Activated CD8-positive, alpha-beta memory T cell treated with anti-CD3 and anti-CD28 coated beads, Interleukin-2, amount 50 U/mL, for 1 hour (primary cell): ENCODE measurements at regions not wholly inside any gene's neighbourhood (a gene's known extent, or its start where the extent isn't known, plus 50 kb on each side); places are given as distances from the start of the nearest gene placed in this dataset.
"Not testable (repeated sequence)": the region's sequence is repeated elsewhere in the genome, so short reads cannot be mapped to it uniquely, and the experiment has no call there.

Experiments used
- DNase-seq: peaks from one replicate; pipeline ENCODE4 v3.0.0-alpha.2; 2020; ENCODE audit errors: extremely low read depth

DNA sequence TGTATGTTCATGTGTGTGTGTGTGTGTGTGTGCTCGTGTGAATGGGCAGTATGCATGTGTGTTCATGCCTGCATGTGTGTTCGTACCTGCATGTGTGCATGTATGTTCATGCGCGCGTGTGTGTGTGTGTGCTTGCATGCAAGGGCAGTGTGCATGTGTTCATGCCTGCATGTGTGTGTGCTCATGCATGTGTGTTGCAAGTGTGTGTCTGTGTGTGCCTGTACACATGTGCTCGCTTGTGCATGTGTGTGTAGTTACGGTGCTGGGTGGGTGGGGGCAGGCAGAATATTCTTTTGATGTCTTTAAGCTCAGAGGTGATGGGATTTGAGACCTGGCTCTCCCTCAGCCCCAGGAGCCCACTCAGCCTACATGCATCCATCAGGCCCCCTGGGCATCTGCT, 822.1 kb downstream of the BRD1 start:
- no peak for DNase-seq

DNA sequence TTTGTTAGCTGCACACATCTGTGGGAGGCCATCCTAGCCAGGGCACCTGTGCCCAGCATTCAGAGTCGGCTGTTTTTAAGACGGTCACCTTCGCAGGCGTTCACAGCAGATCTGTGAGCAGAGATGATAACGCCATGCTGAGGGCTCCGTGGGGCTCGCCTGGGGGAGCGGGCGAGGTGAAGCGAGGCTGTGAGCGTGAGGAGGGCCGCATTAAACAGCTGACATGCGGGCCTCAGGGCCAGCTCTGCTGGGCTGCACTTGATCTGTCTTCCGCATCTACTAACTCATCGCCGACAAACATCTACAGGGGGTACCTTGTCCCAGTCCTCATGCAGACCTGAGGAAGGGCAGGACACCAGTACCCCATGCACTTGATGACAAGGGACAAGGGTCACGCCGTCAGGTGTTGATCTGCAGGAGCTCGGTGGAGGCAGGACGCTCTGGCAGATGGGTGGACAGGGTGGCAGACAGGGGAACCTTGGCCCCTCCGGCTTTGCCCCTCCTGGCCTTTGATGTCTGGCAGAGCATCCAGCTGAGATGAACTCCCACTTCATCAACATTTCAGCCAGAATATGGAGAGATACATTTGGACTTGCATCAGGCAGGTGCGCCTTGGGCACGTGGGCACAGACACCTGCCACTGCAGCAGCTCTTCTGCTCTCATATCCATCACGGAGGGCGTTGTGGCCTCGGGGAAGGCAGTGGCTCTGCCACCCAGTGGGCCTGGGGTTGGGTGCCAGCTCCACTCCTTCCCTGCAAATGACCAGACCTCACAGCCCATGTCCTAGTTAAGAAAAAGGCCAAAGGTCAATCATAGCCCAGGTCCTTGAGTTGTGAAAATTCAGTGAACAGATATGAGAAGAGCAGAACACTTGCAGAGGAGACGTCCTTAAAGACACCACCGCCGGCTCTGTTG, 822.9 kb downstream of the BRD1 start:
- DNase-seq = no peak

DNA sequence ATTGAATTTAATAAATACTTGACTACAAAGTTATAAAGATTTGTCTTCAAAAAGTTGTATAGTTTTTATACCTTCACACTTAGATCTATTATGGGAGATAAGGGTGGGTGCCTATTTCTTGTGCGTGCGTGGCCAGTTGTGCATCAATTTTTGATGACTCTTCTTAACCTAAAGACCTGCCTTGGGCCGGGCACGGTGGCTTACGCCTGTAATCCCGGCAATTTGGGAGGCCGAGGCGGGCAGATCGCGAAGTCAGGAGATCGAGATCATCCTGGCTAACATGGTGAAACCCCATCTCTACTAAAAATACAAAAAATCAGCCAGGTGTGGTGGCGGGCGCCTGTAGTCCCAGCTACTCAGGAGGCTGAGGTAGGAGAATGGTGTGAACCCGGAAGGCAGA, 830.1 kb downstream of the BRD1 start:
- not testable (repeated sequence) for DNase-seq

- no peak for DNase-seq
These were observed 834.0 kb downstream of the BRD1 start for GRCh38 chr22:48993655-48994054.

- no peak for DNase-seq
These were observed 843.0 kb downstream of the BRD1 start for GRCh38 chr22:48984639-48985038.

GRCh38 chr22:48982321-48982905, 845.3 kb downstream of the BRD1 start:
- no peak for DNase-seq

GRCh38 chr22:48981371-48982061, 846.2 kb downstream of the BRD1 start:
- no peak for DNase-seq

DNA sequence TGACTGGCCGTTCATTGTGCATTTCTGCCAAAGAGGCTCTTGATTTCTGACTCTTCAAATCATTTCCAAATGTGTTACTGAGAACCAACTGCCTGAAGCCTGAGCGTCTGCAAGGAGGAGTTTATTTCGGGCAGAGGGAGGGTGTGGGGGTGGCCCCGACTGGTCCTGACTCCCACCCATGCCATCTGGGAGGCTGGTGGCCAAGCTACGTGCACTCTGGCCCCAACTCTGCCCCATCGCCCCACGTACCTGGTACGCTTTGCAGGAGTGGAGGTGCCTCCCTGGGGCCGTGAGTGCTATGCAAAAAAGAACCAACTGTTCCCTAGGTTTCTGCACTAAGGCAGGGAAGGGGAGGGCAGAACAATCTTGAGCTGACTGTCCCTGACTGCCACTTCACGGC, 846.8 kb downstream of the BRD1 start:
- DNase-seq = no peak

DNA sequence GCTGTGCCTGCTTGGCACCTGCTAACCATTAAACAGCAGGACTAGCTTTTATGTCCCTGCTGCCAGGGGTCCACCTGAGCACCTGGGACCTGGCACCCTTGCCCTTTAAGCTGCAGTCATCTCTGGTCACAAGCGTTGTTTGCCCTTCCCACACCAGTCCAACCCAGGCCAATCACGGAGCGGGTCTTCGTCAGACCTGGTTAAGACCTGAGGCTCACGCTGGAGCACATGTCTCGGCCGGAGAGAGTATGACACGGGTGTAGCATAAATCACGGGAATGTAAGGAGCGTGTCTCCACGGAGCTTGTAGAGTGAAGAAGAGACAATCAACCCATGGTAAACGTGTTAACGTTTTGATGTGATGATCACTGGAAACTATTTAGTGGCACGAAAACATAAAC, 847.3 kb downstream of the BRD1 start:
- DNase-seq = no peak

GRCh38 chr22:48979482-48979881, 848.2 kb downstream of the BRD1 start:
- no peak for DNase-seq

DNA sequence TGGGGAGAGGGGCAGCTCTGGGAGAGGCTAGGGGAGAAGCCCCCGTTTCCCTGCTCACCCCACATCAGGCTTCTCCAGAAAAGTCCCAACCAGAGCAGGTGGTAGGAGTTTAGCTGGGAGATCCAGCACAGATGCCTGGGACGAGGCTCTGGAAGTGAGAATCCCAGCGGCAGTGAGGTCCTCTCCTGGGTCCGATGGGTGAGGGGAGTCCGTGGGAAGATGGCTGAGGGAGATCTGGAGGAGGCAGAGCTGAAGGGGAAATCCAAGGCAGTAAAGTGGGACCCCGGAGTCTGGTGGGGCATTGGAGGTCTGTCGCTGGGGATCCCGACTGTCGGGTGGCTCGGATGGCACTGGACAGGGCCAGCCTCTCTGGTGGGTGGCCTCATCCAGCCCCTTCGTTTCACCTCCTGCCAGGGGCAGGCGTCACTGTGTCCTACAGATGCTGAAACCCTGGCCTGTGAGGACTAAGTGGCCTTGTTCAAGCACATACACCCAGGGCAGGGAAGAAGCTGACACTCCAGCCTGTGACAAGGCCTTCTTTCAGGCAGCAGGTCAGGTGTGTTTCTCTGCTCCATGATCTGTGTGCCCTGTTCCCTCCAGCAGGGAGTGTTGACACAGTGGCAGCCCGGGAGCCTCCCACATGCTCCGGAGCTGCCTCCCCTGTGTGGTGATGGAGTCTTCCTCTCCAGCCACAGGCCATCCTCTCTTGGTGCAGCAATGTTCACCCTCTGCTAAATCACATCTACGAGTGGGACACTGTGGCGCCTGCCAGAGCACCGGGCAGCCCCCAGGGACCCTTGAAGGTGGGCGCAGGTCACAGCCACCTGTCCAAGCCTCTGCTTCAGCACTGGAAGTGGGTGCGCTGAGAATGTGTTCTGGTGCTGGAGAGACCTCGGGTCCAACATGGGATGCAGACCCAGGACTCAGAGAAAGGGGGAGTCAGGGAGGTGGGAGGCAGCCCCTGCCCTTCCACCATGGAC, 850.8 kb downstream of the BRD1 start:
- no peak for DNase-seq

- no peak for DNase-seq
These were observed 851.8 kb downstream of the BRD1 start for GRCh38 chr22:48975886-48976285.

- DNase-seq = no peak
These were observed 852.3 kb downstream of the BRD1 start for GRCh38 chr22:48975316-48975741.

DNA sequence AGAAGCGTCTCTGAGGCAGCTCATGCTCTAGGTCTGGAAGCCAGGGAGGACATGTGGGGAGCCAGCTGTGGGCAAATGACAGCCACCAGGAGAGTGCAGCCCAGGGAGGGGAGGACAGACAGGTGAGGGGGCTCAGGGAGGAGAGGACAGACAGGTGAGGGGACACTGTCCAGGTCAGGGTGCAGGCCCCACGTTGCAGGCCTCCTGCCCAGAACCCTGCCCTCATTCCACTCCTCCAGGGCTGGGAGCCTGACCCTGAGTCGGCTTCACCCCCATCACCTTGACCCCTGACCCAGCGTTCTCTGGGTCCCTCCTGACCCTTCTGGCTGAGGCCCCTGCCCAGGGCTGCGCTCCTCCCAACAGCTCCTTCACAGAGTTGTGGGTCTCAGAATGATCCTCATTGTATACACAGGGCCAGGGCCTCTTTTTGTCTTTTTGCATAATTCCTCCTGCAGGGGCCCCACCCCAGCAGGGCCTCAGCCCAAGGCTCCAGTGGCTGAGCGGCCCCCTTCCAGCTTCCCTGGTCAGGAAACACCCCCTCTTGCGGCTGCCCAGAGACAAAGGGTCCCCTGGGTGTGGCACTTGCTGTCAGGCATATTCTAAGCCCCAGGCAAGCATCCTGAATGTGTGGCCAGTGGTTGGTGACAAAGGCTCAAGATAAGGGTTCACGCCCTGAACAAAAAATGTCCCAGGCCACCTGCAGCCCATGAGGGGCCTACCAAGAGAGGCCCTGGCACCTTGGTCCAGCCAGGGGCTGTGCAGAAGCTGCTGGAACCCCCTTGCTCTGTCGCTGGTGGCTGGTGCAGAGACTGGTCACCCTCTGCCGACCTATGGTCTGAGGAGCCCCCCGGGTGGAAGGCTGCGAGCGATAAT, 853.0 kb downstream of the BRD1 start:
- DNase-seq = no peak

DNA sequence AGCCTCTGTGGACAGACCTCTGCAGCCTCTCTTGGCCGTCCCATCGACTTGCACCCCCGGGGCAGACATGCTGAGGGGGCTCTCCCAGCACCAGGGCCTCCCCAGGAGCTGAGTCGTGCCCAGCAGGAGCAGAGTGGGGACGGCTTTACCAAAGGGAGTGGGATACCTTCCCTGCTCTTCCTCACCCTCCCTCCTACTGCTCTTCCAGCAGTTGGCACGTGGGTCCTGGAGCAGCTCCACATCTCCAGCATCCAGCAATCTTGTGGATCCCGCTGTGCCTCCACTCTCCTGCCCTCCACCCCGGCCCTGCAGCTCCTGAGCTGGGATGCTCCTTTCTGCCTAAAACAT, 854.0 kb downstream of the BRD1 start:
- DNase-seq = no peak

- no peak for DNase-seq
These were observed 854.5 kb downstream of the BRD1 start for GRCh38 chr22:48972979-48973693.

GRCh38 chr22:48968201-48968959, 859.3 kb downstream of the BRD1 start:
- DNase-seq = no peak

- DNase-seq = no peak
These were observed 864.3 kb downstream of the BRD1 start for GRCh38 chr22:48963405-48963804.

DNA sequence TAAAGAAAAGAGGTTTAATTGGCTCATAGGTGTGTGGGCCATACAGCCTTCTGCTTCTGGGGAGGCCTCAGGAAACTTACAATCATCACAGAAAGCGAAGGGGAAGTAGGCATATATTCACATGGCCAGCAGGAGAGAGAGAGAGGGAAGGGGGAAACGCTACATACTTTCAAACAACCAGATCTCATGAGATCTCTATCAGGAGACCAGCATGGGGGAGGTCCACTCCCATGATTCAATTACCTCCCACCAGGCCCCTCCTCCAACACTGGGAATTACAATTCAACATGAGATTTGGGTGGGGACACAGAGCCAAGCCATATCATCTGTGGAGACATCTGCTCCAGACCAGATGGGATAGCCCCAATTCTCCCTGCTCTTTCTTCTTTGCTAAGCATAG, 866.0 kb downstream of the BRD1 start:
- DNase-seq = no peak
